ENCODE measurements at regions not wholly inside any gene's neighbourhood (a gene's known extent, or its start where the extent isn't known, plus 50 kb on each side); places are given as distances from the start of the nearest gene placed in this dataset.

GRCh38 chr2:128560718-128561117, 242.1 kb upstream of the HS6ST1 start:
- Histone ChIP-seq H3K27ac (ENCODE audit: low read depth in 1 of 2, low read length in 2 of 2) (no peak overlapping the region), H3K9me3 (ENCODE audit: control insufficient read depth in 4 of 4, low read length in 3 of 4) (no peaks in the 10 kb centered on the region), H3K27me3 (ENCODE audit: control insufficient read depth in 4 of 4, insufficient read depth in 4 of 4, low read length in 3 of 4) (no peaks in the 10 kb centered on the region), H3K4me1 (ENCODE audit: control insufficient read depth in 4 of 4, insufficient read depth in 4 of 4, low read length in 3 of 4) (no peaks in the 10 kb centered on the region), H3K36me3 (ENCODE audit: control insufficient read depth in 4 of 4, insufficient read depth in 3 of 4, low read depth in 1 of 4, low read length in 3 of 4) (no peaks in the 10 kb centered on the region), H3K4me3 (ENCODE audit: low read depth in 1 of 3, low read length in 3 of 3) (no peak overlapping the region), H3K9ac (ENCODE audit: low read depth in 1 of 2, low read length in 2 of 2) (no peak overlapping the region)
- no peak for DNase-seq (ENCODE audit: low spot score)
- WGBS = 94% methylated on average over 4 of the region's 4 CpGs
- TF ChIP-seq JUND (IDR thresholded peaks at IDR 0.05) (no peak), ZBTB33 (IDR thresholded peaks at IDR 0.05) (no peak), MAX (IDR thresholded peaks at IDR 0.05) (no peak)

- WGBS = 89% methylated on average over 7 of the region's 7 CpGs
- Histone ChIP-seq H3K9me3 (ENCODE audit: control insufficient read depth in 4 of 4, low read length in 3 of 4) (no peaks in the 10 kb centered on the region), H3K9ac (ENCODE audit: low read depth in 1 of 2, low read length in 2 of 2) (no peak overlapping the region), H3K27ac (ENCODE audit: low read depth in 1 of 2, low read length in 2 of 2) (no peak overlapping the region), H3K36me3 (ENCODE audit: control insufficient read depth in 4 of 4, insufficient read depth in 3 of 4, low read depth in 1 of 4, low read length in 3 of 4) (no peaks in the 10 kb centered on the region), H3K4me3 (ENCODE audit: low read depth in 1 of 3, low read length in 3 of 3) (no peak overlapping the region), H3K4me1 (ENCODE audit: control insufficient read depth in 4 of 4, insufficient read depth in 4 of 4, low read length in 3 of 4) (no peaks in the 10 kb centered on the region), H3K27me3 (ENCODE audit: control insufficient read depth in 4 of 4, insufficient read depth in 4 of 4, low read length in 3 of 4) (no peaks in the 10 kb centered on the region)
- DNase-seq (ENCODE audit: low spot score) = no peak
- TF ChIP-seq FOXA2 (IDR thresholded peaks at IDR 0.05) (no peak), FOXA1 (IDR thresholded peaks at IDR 0.05) (no peak), RXRA (IDR thresholded peaks at IDR 0.05) (no peak), MAX (IDR thresholded peaks at IDR 0.05) (no peak), JUND (IDR thresholded peaks at IDR 0.05) (no peak), SP1 (IDR thresholded peaks at IDR 0.05) (no peak), ATF3 (IDR thresholded peaks at IDR 0.05) (no peak), GABPA (IDR thresholded peaks at IDR 0.05 in 1 of 2, conservative IDR thresholded peaks at IDR 0.05 in 1 of 2) (no peak), REST (IDR thresholded peaks at IDR 0.05) (no peak), CTCF (IDR thresholded peaks at IDR 0.05; ENCODE audit: low read depth, low read length, missing input control) (no peak), TAF1 (conservative IDR thresholded peaks at IDR 0.05) (no peak), ZBTB33 (IDR thresholded peaks at IDR 0.05) (no peak)
These were observed 244.0 kb upstream of the HS6ST1 start for GRCh38 chr2:128562471-128563347.

All from liver (tissue), 8 donors.